GM18498 (cell line): ENCODE measurements at regions not wholly inside any gene's neighbourhood (a gene's known extent, or its start where the extent isn't known, plus 50 kb on each side); places are given as distances from the start of the nearest gene placed in this dataset.
A peak's percentile ranks its signal among the peaks of the same experiment; 100 is the strongest.

ENCODE experiments used
- ATAC-seq: cut with Tn5 transposase; IDR thresholded peaks from one replicate; pipeline ENCODE4 v1.9.1; 2021; ENCODE audit warnings: mild to moderate bottlenecking, moderate library complexity; ENCODE audit not compliant: unreplicated experiment

- ATAC-seq, result no peak
Measured at GRCh38 chr2:6750411-6751158, 115.1 kb downstream of the CMPK2 start.

GRCh38 chr2:6754419-6754818, 111.3 kb downstream of the CMPK2 start:
- no peak for ATAC-seq

GRCh38 chr2:6755456-6755855, 110.3 kb downstream of the CMPK2 start:
- ATAC-seq, result no peak

- ATAC-seq, result no peak
Measured at GRCh38 chr2:6757215-6757614, 108.5 kb downstream of the CMPK2 start.

- no peak for ATAC-seq
Measured at GRCh38 chr2:6759689-6760088, 106.0 kb downstream of the CMPK2 start.

- no peak for ATAC-seq
Measured at GRCh38 chr2:6760132-6760531, 105.6 kb downstream of the CMPK2 start.

GRCh38 chr2:6764968-6765723, 100.6 kb downstream of the CMPK2 start:
- no peak for ATAC-seq

- no peak for ATAC-seq
Measured at GRCh38 chr2:6769346-6769745, 96.4 kb downstream of the CMPK2 start.

GRCh38 chr2:6770006-6770405, 95.7 kb downstream of the CMPK2 start:
- no peak for ATAC-seq

- no peak for ATAC-seq
Measured at GRCh38 chr2:6771634-6772611, 93.8 kb downstream of the CMPK2 start.

GRCh38 chr2:6773007-6773693, 92.6 kb downstream of the CMPK2 start:
- peak; percentile 91 for ATAC-seq

GRCh38 chr2:6773694-6774044, 92.0 kb downstream of the CMPK2 start:
- no peak for ATAC-seq

GRCh38 chr2:6776125-6776524, 89.6 kb downstream of the CMPK2 start:
- ATAC-seq, result no peak

GRCh38 chr2:6777626-6778025, 88.1 kb downstream of the CMPK2 start:
- no peak for ATAC-seq

- peak; percentile 85 for ATAC-seq
Measured at GRCh38 chr2:6780765-6781274, 84.9 kb downstream of the CMPK2 start.

- no peak for ATAC-seq
Measured at GRCh38 chr2:6782517-6783237, 83.0 kb downstream of the CMPK2 start.

- ATAC-seq, result no peak
Measured at GRCh38 chr2:6783238-6783614, 82.5 kb downstream of the CMPK2 start.

- no peak for ATAC-seq
Measured at GRCh38 chr2:6784291-6784690, 81.4 kb downstream of the CMPK2 start.

- ATAC-seq, result no peak
Measured at GRCh38 chr2:6785493-6785892, 80.2 kb downstream of the CMPK2 start.

- ATAC-seq, result no peak
Measured at GRCh38 chr2:6787376-6787775, 78.3 kb downstream of the CMPK2 start.
